ENCODE measurements at regions not wholly inside any gene's neighbourhood (a gene's known extent, or its start where the extent isn't known, plus 50 kb on each side); places are given as distances from the start of the nearest gene placed in this dataset.

GRCh38 chr12:47509398-47509851 lies 196.4 kb downstream of the RPAP3 start:
- Histone ChIP-seq H3K27me3 (no peaks in the 10 kb centered on the region), H3K4me1 (no peaks in the 10 kb centered on the region), H3K4me3 (replicated peaks in 1 of 3) (no peak overlapping the region), H3K27ac (no peak overlapping the region), H3K36me3 (no peaks in the 10 kb centered on the region), H3K9me3 (no peaks in the 10 kb centered on the region)
- WGBS, 2 donors: 57 to 66% methylated on average over 1 of the region's 1 CpG
- DNase-seq: no peak
- no peak for TF ChIP-seq POLR2A (IDR thresholded peaks at IDR 0.05)
- TF ChIP-seq, protein P1, sequence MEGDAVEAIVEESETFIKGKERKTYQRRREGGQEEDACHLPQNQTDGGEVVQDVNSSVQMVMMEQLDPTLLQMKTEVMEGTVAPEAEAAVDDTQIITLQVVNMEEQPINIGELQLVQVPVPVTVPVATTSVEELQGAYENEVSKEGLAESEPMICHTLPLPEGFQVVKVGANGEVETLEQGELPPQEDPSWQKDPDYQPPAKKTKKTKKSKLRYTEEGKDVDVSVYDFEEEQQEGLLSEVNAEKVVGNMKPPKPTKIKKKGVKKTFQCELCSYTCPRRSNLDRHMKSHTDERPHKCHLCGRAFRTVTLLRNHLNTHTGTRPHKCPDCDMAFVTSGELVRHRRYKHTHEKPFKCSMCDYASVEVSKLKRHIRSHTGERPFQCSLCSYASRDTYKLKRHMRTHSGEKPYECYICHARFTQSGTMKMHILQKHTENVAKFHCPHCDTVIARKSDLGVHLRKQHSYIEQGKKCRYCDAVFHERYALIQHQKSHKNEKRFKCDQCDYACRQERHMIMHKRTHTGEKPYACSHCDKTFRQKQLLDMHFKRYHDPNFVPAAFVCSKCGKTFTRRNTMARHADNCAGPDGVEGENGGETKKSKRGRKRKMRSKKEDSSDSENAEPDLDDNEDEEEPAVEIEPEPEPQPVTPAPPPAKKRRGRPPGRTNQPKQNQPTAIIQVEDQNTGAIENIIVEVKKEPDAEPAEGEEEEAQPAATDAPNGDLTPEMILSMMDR (IDR thresholded peaks at IDR 0.05): no peak
- intact Hi-C loops (cut with DNase I): no loop called here

GRCh38 chr12:47507221-47507620 lies 198.6 kb downstream of the RPAP3 start:
- intact Hi-C loops (cut with DNase I): no loop called here
- H3K4me3 ChIP-seq (replicated peaks in 1 of 3): no peak overlapping the region
- H3K27me3 ChIP-seq: no peaks in the 10 kb centered on the region
- no peaks in the 10 kb centered on the region for H3K36me3 ChIP-seq
- no peaks in the 10 kb centered on the region for H3K4me1 ChIP-seq
- DNase-seq: no peak
- no peak for TF ChIP-seq POLR2A (IDR thresholded peaks at IDR 0.05)
- TF ChIP-seq, protein P1 (IDR thresholded peaks at IDR 0.05): no peak
- no peaks in the 10 kb centered on the region for H3K9me3 ChIP-seq
- no peak overlapping the region for H3K27ac ChIP-seq
- WGBS, 2 donors: 95 to 97% methylated on average over 3 of the region's 3 CpGs

GRCh38 chr12:47504775-47505446 lies 200.9 kb downstream of the RPAP3 start:
- no peaks in the 10 kb centered on the region for H3K4me1 ChIP-seq
- no peak for DNase-seq
- intact Hi-C loops (cut with DNase I): no loop called here
- 65 to 76% methylated on average over 11 of the region's 11 CpGs for WGBS, 2 donors
- no peaks in the 10 kb centered on the region for H3K36me3 ChIP-seq
- no peaks in the 10 kb centered on the region for H3K9me3 ChIP-seq
- no peak overlapping the region for H3K27ac ChIP-seq
- H3K27me3 ChIP-seq: no peaks in the 10 kb centered on the region
- no peak overlapping the region for H3K4me3 ChIP-seq (replicated peaks in 1 of 3)
- TF ChIP-seq POLR2A (IDR thresholded peaks at IDR 0.05): no peak
- TF ChIP-seq, protein P1 (IDR thresholded peaks at IDR 0.05): no peak

DNA sequence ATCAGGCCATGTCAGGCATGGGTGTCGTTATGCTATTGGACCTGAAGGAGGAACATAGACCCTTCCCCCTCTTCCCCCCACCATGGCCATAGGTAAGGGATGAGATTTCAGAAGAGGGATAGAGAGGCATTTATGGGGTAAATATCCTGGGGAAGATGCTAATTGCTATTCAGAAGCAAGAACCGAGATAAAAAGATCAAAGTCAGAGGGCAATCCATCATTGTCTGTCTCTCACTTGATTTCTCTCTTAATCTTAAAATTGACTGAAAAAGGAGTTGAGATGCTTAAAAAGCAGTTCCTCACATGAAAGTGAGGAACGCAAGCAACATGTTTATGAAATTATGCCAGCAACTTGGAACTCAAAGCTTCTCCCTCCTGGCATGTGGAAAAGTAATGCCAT lies 212.0 kb downstream of the RPAP3 start:
- WGBS, 2 donors: 62 to 68% methylated on average over 3 of the region's 3 CpGs
- no peak overlapping the region for H3K27ac ChIP-seq
- TF ChIP-seq, protein P1 (IDR thresholded peaks at IDR 0.05): no peak
- TF ChIP-seq POLR2A (IDR thresholded peaks at IDR 0.05): no peak
- no peak for DNase-seq
- no peak overlapping the region for H3K4me3 ChIP-seq (replicated peaks in 1 of 3)
- H3K9me3 ChIP-seq: no peaks in the 10 kb centered on the region
- no peaks in the 10 kb centered on the region for H3K27me3 ChIP-seq
- H3K4me1 ChIP-seq: no peaks in the 10 kb centered on the region
- H3K36me3 ChIP-seq: no peaks in the 10 kb centered on the region
- intact Hi-C loops (cut with DNase I): no loop called here

DNA sequence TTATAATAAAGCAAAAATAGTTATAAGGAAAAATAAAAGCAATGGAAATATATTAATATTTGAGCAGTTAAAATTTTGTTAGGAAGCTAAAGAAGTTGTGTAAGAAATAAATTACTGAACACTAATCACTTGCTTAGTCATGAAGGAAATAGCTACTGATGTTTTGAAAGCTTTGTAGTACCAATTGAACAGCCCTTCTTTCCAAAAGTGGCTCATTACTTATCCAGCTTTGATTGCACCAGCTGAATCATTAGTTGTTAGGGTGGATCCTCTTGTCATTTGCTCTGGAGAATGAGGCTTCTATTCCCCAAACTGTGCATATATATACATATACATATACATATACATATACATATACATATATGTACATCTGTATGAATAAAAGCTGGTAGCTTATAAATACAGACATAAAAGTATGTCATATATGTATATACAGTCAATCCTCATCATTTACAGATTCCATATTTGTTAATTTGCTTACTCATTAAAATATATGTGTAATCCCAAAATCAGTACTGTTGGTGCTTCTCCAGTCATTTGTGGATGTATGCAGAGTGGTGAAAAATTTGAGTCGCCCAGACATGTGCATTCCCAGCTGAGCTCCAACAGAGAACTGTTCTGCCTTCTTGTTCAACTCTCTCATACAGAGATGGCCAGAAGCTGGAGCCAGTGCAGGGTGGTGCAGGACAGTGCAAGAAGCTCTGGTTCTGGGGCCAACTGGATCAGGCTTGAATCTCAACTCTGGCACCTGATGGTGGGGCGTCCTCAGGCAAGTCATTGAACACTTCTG lies 214.1 kb downstream of the RPAP3 start:
- H3K27ac ChIP-seq: no peak overlapping the region
- no peak for TF ChIP-seq POLR2A (IDR thresholded peaks at IDR 0.05)
- TF ChIP-seq, protein P1 (IDR thresholded peaks at IDR 0.05): no peak
- no peak for DNase-seq
- intact Hi-C loops (cut with DNase I): no loop called here
- no peaks in the 10 kb centered on the region for H3K4me1 ChIP-seq
- no peak overlapping the region for H3K4me3 ChIP-seq (replicated peaks in 1 of 3)
- H3K9me3 ChIP-seq: no peaks in the 10 kb centered on the region
- H3K27me3 ChIP-seq: no peaks in the 10 kb centered on the region
- H3K36me3 ChIP-seq: no peaks in the 10 kb centered on the region
- WGBS, 2 donors: 68 to 71% methylated on average over 2 of the region's 2 CpGs
